ENCODE measurements at regions not wholly inside any gene's neighbourhood (a gene's known extent, or its start where the extent isn't known, plus 50 kb on each side); places are given as distances from the start of the nearest gene placed in this dataset.
"Not testable (repeated sequence)": the region's sequence is repeated elsewhere in the genome, so short reads cannot be mapped to it uniquely, and the experiment has no call there.

- no peak overlapping the region for H3K9ac ChIP-seq (ENCODE audit: low read length)
- no peak overlapping the region for H2AFZ ChIP-seq (ENCODE audit: low read depth, low read length)
- no peaks in the 10 kb centered on the region for H3K79me2 ChIP-seq (ENCODE audit: low read length)
- H3K4me1 ChIP-seq (ENCODE audit: low read length), result no peaks in the 10 kb centered on the region
- no peak overlapping the region for H3K4me2 ChIP-seq (ENCODE audit: low read length)
- no peak overlapping the region for H3K4me3 ChIP-seq (ENCODE audit: low read length)
- H4K20me1 ChIP-seq (ENCODE audit: insufficient read depth, low read length), result peaks cover 8% of the 10 kb centered on the region; the same call in 1 of the 2 replicates
- H3K27ac ChIP-seq (ENCODE audit: low read length), result no peak overlapping the region
- H3K27me3 ChIP-seq (ENCODE audit: low read depth, low read length), result no peaks in the 10 kb centered on the region
- TF ChIP-seq CTCF (IDR thresholded peaks at IDR 0.05; ENCODE audit: low read depth, low read length) (no peak), EZH2phosphoT487 (IDR thresholded peaks at IDR 0.05; ENCODE audit: low read depth) (no peak)
- H3K36me3 ChIP-seq (replicated peaks; ENCODE audit: low read depth, low read length), result peaks cover 3% of the 10 kb centered on the region
- no peaks in the 10 kb centered on the region for H3K9me3 ChIP-seq (ENCODE audit: insufficient read depth, low read length)
Measured at GRCh38 chr2:111250448-111251030, 129.8 kb downstream of the BCL2L11 start.

GRCh38 chr2:111251711-111252110 lies 131.0 kb downstream of the BCL2L11 start:
- Histone ChIP-seq H3K27ac (ENCODE audit: low read length) (no peak overlapping the region), H3K4me1 (ENCODE audit: low read length) (no peaks in the 10 kb centered on the region), H2AFZ (ENCODE audit: low read depth, low read length) (no peak overlapping the region), H3K9ac (ENCODE audit: low read length) (no peak overlapping the region), H3K4me3 (ENCODE audit: low read length) (no peak overlapping the region), H4K20me1 (ENCODE audit: insufficient read depth, low read length) (peaks cover 8% of the 10 kb centered on the region; the same call in 1 of the 2 replicates), H3K79me2 (ENCODE audit: low read length) (no peaks in the 10 kb centered on the region), H3K9me3 (ENCODE audit: insufficient read depth, low read length) (no peaks in the 10 kb centered on the region), H3K36me3 (replicated peaks; ENCODE audit: low read depth, low read length) (peaks cover 3% of the 10 kb centered on the region), H3K4me2 (ENCODE audit: low read length) (no peak overlapping the region), H3K27me3 (ENCODE audit: low read depth, low read length) (no peaks in the 10 kb centered on the region)
- TF ChIP-seq EZH2phosphoT487 (IDR thresholded peaks at IDR 0.05; ENCODE audit: low read depth) (no peak), CTCF (IDR thresholded peaks at IDR 0.05; ENCODE audit: low read depth, low read length) (no peak)

- TF ChIP-seq CTCF (IDR thresholded peaks at IDR 0.05; ENCODE audit: low read depth, low read length) (no peak), EZH2phosphoT487 (IDR thresholded peaks at IDR 0.05; ENCODE audit: low read depth) (no peak)
- Histone ChIP-seq H2AFZ (ENCODE audit: low read depth, low read length) (no peak overlapping the region), H3K36me3 (replicated peaks; ENCODE audit: low read depth, low read length) (peaks cover 3% of the 10 kb centered on the region), H3K27ac (ENCODE audit: low read length) (no peak overlapping the region), H3K4me2 (ENCODE audit: low read length) (no peak overlapping the region), H3K79me2 (ENCODE audit: low read length) (no peaks in the 10 kb centered on the region), H3K9me3 (ENCODE audit: insufficient read depth, low read length) (no peaks in the 10 kb centered on the region), H4K20me1 (ENCODE audit: insufficient read depth, low read length) (peaks cover 8% of the 10 kb centered on the region; the same call in 1 of the 2 replicates), H3K9ac (ENCODE audit: low read length) (no peak overlapping the region), H3K4me3 (ENCODE audit: low read length) (no peak overlapping the region), H3K4me1 (ENCODE audit: low read length) (no peaks in the 10 kb centered on the region), H3K27me3 (ENCODE audit: low read depth, low read length) (no peaks in the 10 kb centered on the region)
Measured at GRCh38 chr2:111252436-111252835, 131.7 kb downstream of the BCL2L11 start.

- H3K27me3 ChIP-seq (ENCODE audit: low read depth, low read length); H3K79me2 ChIP-seq (ENCODE audit: low read length); H3K27ac ChIP-seq (ENCODE audit: low read length); H3K4me3 ChIP-seq (ENCODE audit: low read length); H3K4me2 ChIP-seq (ENCODE audit: low read length); H3K4me1 ChIP-seq (ENCODE audit: low read length); H3K9me3 ChIP-seq (ENCODE audit: insufficient read depth, low read length); H3K9ac ChIP-seq (ENCODE audit: low read length); H3K36me3 ChIP-seq (replicated peaks; ENCODE audit: low read depth, low read length); H4K20me1 ChIP-seq (ENCODE audit: insufficient read depth, low read length); H2AFZ ChIP-seq (ENCODE audit: low read depth, low read length): not testable (repeated sequence)
Measured at GRCh38 chr2:111254916-111255315, 134.2 kb downstream of the BCL2L11 start.

- H3K9me3 ChIP-seq (ENCODE audit: insufficient read depth, low read length); H3K27ac ChIP-seq (ENCODE audit: low read length); H3K4me2 ChIP-seq (ENCODE audit: low read length); H3K4me3 ChIP-seq (ENCODE audit: low read length); H3K4me1 ChIP-seq (ENCODE audit: low read length); H2AFZ ChIP-seq (ENCODE audit: low read depth, low read length); H3K9ac ChIP-seq (ENCODE audit: low read length); H3K79me2 ChIP-seq (ENCODE audit: low read length); H3K27me3 ChIP-seq (ENCODE audit: low read depth, low read length); H4K20me1 ChIP-seq (ENCODE audit: insufficient read depth, low read length); H3K36me3 ChIP-seq (replicated peaks; ENCODE audit: low read depth, low read length): not testable (repeated sequence)
Measured at GRCh38 chr2:111256628-111257027, 135.9 kb downstream of the BCL2L11 start.

- not testable (repeated sequence) for H3K4me1 ChIP-seq (ENCODE audit: low read length); H3K4me3 ChIP-seq (ENCODE audit: low read length); H3K9ac ChIP-seq (ENCODE audit: low read length); H3K27me3 ChIP-seq (ENCODE audit: low read depth, low read length); H3K4me2 ChIP-seq (ENCODE audit: low read length); H4K20me1 ChIP-seq (ENCODE audit: insufficient read depth, low read length); H3K79me2 ChIP-seq (ENCODE audit: low read length); H2AFZ ChIP-seq (ENCODE audit: low read depth, low read length); H3K27ac ChIP-seq (ENCODE audit: low read length); H3K36me3 ChIP-seq (replicated peaks; ENCODE audit: low read depth, low read length); H3K9me3 ChIP-seq (ENCODE audit: insufficient read depth, low read length)
Measured at GRCh38 chr2:111257607-111258006, 136.9 kb downstream of the BCL2L11 start.

GRCh38 chr2:111258318-111258717 lies 137.6 kb downstream of the BCL2L11 start:
- not testable (repeated sequence) for H4K20me1 ChIP-seq (ENCODE audit: insufficient read depth, low read length); H2AFZ ChIP-seq (ENCODE audit: low read depth, low read length); H3K27ac ChIP-seq (ENCODE audit: low read length); H3K36me3 ChIP-seq (replicated peaks; ENCODE audit: low read depth, low read length); H3K27me3 ChIP-seq (ENCODE audit: low read depth, low read length); H3K79me2 ChIP-seq (ENCODE audit: low read length); H3K4me1 ChIP-seq (ENCODE audit: low read length); H3K4me2 ChIP-seq (ENCODE audit: low read length); H3K9ac ChIP-seq (ENCODE audit: low read length); H3K4me3 ChIP-seq (ENCODE audit: low read length); H3K9me3 ChIP-seq (ENCODE audit: insufficient read depth, low read length)

All from OCI-LY3 (cell line).